GM18520 (cell line): ENCODE measurements at regions not wholly inside any gene's neighbourhood (a gene's known extent, or its start where the extent isn't known, plus 50 kb on each side); places are given as distances from the start of the nearest gene placed in this dataset.

Experiments used
- ATAC-seq: cut with Tn5 transposase; IDR thresholded peaks from one replicate; pipeline ENCODE4 v1.9.1; 2021; ENCODE audit not compliant: unreplicated experiment

DNA sequence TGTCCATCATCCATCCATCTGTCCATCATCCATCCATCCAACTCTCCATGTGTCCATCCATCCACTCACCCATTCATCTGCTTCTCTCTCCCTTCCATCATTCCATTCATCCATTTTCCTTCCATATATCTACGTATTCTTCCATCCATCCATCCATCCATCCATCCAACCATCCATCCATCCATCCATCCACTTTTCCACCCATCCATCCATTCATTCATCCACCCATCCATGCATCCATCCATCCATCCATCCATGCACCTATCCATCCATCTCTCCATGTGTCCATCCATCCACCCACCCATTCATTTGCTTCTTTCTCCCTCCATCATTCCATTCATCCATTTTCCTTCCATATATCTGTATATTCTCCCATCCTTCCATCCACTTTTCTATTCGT is 214.0 kb upstream of the RTL1 start:
- ATAC-seq = no peak

DNA sequence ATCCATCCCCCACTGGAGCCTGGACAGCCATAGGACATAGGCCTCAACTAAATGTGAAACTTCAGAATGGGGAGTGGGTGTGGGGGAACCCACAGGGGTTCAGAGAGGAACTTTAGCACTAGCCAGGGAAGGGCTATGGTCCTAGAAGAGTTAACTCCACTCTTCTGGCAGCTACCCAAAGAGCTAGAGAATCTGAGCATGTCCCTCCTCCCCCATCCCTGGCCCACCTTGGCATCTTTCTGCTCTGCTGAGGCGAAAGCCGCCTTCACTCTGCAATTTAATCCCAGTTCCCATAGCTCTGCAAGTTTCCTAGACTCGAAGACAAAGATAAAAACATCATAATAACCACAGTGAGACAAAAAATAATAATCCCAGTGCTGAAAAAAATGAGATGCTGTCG is 214.7 kb upstream of the RTL1 start:
- no peak for ATAC-seq

DNA sequence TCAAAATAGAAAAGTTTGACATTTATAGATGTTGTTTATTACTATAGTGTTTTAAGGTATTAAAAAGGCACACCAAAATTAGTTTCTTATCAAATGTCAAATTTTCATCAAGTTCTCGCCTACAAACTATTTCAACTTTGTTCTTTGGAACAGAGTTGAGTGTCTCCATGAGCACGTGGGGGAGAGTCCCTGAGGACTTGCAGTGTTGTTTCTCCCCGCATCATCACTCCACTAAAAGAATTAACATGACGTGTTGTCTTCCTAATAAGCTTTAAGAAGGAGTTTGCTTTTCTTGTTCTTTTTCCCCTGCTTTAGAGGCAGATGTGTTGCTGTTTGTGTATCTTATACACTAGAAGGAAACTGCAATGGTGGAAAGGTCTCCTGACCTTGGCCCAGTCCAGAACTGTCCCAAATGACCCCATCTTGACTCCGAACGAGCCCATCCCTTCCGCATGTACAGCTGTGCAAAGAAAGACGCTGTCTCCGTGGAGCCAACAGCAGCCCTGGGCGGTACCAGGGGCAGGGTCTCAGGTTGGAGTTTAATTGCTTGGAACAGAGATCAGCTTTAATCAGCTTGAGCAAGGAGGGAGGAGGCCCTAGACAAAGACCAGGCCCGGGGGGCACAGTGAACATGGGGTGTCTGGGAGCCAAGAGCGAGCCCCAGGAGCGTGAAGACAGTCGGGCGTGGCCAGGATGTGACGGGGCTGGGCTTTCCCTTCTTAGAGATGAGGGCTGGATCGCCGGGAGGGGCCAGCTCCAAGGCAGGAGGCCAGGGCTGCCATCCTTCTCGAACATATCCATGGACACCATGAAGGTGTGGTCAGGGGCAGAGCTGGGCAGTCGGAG is 215.4 kb upstream of the RTL1 start:
- no peak for ATAC-seq

DNA sequence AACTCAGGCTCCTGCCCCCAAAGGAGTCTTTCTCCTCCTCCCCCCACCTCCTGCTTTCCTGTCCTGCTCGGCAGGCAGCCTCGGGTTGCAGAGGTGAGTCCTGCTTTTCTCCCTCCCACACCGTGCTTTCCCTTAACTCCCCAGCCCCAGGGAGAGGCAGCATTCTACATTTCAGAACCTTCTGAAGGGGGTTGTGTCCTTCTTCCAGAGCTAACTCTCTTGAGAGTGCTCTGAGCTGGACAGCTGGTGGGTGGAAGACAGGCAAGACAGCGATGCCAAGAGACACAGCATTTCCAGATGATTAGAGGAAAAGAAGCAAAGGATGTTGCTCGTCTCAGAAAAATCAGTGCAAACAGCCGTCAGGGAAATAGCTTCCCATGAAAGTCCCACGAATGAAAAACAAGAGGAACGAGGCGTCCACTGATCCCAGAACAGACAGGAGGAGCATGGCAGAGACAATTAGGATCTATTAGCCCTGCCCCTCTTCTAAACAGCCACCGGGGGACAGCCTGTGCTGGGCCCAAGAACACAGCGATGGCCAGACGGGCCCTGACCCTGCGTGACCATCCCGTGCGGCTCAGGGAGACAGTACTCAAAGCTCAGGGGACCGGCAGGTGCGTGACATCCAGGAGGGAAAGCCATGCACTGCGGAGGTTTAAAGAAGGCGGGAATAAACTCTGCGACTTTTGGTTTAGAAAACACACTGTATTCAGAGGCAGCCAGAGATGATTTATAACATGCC is 216.5 kb upstream of the RTL1 start:
- no peak for ATAC-seq

DNA sequence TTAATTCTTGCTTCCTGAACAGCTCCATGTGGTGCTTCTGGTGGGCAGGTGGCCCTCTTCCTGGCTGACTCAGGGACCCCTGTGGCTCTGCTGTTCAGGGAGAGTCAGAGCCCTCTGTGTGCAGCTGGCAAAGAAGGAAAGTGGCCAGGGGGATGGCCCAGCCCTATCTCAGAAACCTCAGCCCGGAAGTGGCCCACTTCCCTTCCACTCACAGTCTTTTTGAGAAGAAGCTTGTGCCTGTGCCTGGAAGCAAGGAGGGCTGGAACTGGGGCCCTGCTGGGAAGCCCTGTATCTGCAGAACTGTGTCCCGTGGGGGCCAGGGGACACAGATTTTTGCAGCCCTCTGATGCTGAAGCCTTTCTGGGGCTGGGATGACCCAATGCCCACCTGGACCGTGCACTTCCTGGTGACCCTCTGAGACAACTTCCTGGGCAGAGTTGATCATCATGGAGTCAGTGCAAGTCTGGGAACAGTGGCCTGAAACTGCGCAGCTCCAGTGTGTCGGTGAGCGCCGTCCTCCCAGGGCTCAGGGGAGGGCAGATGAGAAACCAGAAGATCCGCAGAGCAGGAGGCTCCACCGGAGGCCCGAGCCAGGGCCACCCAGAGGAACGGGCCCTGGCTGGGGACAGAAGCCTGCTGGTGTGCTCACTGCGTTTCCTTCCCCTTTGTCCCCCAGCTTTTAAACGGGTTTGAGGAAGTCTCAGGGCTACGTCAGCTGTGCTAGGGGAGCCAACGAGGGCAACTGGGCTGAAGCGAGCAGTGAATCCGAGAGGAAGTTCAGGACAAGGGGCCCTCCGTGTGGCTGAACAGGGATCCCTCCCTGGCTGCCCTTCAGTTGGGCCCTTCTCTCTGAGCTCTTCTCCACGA is 217.4 kb upstream of the RTL1 start:
- ATAC-seq = no peak

DNA sequence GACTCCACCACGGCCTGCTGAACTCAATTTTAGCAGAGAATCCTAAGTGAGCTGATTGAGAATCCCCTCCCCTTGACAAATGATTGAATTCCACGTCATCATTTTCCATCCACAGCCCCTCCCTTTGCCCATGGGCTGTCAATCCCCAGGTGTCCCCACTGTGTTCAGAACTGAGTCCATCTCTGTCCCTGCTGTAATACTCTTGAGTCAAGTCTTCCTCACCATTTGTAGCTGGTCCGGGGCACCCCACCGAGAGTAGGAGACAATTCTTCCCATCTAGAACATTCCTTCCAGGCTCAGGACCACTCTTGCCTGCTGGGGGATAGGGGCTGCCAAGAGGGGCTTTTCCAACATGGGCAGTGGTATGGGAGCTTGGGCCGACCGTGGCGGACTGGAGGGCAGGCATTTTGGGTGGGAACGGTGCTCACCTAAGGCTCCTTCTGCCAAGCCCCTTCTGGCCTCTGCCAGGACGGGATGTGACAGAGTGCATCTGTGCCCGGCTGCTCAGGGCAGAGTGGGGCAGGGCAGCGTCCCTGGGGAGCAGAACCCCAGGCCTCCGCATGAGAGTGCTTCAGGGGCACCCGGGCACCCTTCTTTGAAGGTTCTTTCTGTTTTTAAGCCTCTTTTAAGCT is 218.1 kb upstream of the RTL1 start:
- ATAC-seq = no peak

DNA sequence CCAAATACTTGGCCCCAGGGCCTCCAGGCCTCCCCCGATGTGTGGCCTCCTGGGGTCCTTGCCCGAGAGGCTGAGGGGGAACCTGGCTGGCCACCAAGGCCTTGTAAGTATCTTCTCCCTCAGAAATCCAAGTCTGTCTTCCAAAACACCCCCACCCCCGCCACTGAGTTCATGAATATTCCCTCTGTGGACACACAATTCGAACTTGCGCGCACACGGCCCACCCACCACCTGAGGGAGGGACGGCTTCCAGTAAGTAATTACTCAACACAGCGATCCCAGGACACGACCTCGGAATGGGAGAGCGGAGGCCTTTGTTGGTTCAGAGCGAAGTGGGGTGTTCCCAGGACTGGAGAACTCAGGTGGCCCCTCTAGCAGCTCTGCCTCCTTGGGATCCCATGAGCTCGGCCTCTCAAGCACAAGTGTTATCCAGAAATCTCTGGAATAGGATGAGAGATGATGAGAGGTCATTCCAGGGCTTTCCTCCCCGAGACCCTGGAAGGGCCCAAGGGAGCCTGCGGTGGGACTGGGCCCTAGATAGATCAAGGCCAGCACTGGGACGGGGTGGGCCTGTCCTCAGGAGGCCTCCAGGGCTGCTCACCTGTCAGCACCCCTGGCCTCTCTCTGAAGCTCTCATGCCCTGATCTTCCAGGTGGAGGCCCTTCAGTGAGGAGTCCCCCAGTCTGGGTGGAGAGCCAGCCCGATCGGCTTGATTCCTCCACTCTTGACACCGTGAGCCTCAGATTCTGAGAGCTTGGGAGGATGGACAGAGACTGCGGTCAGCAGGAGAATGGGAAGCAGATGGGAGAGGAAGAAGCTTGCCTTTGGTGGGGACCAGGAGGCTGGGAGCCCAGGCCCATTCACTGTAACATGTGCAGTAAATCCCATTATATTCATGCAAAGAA is 219.0 kb upstream of the RTL1 start:
- no peak for ATAC-seq

DNA sequence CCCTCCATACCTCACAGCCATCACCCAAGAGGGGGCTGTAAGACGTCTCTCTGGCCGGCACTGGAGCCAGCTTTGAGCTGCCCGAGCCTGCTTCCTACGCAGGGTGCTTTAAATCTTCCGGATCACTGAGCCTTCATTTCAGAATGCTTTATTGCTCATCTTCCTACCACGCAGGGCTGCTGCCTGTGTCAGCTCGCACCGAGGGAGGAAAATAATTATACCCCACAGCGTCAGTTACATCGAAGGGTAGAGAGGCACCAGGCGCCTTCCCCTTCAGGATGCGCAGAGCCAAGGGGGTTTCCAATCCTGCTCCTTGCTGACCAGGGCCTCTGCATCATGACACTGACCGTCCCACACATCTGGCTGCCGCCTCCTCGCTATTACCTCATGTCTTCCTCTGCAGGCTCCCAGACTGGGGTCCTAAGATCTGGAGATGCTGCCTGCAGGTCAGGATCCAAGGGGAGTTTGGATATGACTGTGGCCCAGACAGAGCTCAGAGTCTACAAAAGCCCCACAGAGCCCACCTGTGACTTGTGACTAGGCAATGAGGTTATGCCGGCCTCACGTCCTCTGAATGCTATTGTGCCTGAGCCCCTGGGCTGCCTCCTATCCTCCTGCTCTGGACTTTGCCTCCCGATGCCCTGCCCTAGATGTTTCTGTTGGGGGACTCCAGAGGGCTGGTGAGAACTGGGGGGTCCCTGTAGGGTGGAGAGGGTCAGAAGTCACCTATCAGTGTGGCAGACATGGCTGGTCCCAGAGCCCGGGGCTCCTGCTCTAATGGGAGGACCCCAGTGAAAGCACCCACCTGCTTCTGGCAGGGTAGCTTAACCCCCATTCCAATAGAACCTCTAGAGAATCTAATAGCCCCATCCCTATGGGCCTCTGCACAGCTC is 220.3 kb upstream of the RTL1 start:
- ATAC-seq = no peak

DNA sequence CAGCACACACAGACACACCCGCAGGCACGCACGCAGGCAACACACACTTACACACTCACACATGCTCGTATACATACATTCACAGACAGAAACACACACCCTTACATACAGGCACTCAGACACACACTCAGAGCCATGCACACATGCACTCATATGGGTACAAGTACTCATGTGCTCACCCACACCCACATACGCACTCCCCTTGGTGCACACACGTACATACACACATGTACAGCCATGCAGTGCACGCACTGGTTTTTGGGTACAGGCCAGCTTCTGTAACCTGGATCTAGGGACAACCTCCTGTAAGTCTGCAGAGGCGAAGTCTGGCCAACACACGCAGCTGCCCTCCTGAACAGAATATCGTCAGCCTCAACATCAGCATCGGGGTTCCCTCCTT is 221.3 kb upstream of the RTL1 start:
- no peak for ATAC-seq

DNA sequence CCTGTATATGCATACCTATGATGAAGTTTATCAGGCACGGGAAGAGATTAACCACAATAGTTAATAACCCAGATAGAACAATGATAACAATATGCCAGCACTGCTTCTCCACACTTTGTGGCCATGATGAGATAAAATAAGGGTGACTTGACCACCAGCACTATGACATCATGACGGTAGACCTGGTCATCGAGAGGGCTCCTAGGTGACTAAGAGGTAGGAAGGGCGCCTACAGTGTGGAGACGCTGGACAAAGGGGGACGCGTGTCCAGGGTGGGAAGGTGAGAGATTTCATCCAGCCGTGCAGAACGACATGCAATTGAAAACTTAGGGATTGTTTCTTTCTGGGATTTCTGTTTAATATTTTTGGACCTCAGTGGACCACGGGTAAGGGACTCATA is 221.8 kb upstream of the RTL1 start:
- ATAC-seq = no peak

DNA sequence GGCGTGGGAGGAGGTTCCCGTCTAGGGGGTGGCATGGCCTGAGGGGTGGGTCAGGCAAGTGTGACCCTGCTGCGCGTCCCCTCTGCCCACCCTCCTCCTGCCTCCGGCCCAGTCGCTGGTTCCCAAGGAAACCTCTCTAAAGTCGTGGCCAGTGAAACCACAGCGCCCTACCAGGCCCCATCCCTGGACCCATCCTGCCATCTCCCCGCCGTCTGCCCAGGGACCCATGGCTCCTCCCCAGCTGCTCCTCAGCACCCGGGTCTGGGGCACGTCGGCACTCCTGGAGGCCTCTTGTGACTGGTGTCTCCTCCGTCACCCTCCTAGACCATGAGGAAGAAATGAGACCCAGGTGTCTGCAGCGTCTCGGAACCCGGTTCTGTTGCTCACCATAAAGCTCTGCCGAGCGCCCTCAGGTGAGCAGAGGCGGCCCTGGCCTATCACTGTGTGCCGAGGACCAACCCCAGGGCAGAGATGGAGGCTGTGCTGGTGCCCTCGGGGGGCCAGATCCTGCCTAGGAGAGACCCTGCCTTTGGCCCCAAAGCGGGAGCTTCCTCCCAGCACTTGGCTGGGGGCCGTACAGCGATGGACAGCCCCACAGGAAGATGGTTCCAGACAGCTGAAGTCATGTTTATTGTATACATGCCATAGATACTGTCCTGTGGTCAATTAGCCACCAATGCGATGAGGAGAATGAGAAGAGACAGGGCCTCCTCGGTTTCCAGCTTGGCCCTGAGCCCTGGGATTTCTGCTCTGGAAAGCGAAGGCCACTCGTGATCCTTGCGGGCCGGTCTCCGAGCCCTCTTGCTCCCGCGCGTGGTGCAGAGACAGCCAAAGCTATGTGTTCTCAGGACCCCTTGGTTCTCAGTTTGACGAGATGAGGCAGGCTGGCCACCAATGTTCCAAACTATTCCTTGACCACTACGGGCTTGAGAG is 222.5 kb upstream of the RTL1 start:
- ATAC-seq = no peak

DNA sequence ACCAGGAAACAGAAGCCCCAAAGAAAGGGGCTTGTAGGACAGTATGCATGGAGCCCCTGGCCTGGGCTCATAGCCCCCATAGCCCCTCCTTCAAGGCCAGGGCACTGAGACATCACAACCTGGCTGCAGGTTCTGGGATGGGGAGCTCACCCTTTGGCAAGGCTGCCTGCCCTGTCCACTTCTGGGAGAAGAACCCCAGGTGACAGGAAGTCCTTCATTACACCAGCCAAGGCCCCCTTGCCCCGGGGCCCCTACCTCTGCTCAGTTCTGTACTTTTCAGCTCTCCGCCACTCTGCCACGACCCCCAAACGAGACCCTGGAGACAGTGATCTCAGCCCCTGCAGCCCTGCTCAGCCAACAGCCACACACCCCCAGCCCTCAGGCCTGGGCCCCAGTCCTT is 223.2 kb upstream of the RTL1 start:
- no peak for ATAC-seq

DNA sequence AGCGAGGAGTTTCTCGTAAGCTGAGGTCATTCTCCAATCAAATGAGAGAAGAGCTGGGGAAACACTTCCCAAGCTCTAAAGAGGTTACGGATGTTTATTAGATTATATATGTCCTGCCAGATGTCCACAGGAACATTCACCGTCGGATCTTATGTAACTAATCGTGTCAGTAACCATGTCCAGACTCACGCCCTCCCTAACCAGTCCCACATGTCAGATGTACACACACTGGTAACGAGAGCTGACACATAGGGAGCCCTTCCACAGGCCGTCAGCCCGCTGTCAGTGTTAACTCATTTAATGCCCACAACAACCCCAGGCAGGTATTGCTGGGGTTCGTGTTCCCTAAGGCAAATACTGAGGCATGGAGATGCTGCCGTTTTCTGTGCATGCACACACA is 223.7 kb upstream of the RTL1 start:
- no peak for ATAC-seq

DNA sequence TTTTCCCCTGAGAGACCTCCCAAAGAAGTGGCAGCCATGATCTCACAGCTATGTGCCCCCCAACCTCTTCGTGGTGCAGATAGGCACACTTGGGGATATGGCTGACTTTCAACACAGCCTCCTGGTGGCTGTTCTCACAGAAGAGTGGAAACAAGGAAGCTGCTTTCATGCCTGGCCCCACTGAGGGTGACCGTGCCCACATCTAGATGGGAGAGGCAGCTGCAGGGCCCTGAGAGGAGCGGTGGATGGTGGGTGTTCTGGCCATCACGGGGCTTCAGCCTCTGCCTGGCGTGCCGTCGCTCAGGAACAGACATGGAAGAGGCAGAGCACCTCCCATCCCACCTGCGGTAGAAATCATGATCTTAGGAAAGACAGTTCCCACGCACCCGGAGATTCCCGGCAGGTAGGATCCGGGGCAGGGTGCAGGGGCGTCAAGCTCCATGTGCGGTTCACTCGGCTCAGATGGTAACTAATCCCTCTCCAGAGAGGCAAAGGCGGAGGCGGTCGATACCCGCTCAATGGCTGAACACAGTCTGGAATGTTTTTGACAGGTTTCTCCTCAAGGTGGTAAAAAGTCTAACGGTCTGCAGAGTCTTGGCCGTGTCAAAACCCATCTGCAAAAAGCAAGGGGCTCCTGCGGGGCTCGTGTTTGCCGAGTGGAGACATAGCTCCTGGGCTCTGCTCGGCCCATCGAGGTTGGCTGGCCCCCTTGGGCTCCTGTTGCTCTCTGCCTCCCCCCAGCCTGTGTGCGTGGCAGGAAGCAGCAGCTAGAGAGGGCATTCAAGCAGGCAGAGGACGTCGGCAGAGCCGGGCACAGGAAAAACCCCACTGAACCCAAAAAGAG is 225.2 kb upstream of the RTL1 start:
- no peak for ATAC-seq

DNA sequence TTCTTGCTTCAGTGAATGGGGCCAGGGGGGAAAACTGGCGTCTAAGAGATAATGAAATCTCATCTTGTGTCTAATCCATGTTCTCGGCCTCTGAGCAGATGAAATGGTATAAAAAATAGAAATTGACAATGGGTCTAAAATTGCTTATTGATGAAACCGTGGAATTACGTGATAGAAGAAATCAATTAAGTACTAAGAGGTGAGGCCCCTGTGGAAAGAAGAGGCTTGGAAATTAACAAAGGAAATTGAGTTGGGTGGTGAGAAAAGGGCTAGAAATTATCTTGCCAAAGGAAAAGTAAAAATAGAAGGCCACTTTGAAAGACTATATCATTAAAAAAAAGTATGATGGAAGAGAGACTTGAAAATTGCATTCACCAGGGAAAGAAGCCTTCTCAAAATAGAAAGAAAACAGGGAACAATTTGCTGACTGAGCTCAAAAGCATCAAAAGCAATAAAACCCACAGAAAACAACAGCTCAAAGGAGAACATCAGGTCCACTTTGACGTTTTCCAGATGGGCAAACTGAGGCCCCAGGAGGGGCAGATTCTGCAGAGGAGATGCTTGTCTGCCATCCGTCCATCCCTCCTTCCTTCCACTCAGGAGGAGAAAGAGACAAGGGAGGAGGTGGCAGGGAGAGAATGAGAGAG is 226.1 kb upstream of the RTL1 start:
- no peak for ATAC-seq

DNA sequence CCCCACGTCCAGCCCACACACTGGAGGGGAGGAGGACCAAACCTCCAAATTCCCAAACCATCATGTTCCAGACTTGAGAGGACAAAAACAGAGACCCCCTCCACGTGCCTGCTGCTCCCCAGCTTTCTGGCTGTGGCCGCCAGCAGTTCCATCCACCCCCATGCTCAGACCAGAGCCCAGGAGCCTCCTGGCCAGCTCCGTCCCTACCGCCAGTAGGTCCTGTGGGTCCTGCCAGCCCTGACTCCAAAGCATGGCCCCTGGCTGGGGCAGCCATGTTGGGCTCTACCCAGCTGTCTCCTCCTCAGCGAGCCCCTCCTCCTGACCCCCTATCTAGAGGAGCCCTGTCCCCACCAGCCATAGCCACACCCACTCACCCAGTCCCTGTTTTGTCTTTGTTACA is 227.3 kb upstream of the RTL1 start:
- no peak for ATAC-seq
